Smooth muscle cell of the brain vasculature (primary cell): ENCODE measurements at regions not wholly inside any gene's neighbourhood (a gene's known extent, or its start where the extent isn't known, plus 50 kb on each side); places are given as distances from the start of the nearest gene placed in this dataset.
"Not testable (repeated sequence)": the region's sequence is repeated elsewhere in the genome, so short reads cannot be mapped to it uniquely, and the experiment has no call there.

Experiments used
- DNase-seq: peaks from one replicate; pipeline ENCODE4 v3.0.0-alpha.2; 2012; ENCODE audit warnings: low read depth, low spot score

DNA sequence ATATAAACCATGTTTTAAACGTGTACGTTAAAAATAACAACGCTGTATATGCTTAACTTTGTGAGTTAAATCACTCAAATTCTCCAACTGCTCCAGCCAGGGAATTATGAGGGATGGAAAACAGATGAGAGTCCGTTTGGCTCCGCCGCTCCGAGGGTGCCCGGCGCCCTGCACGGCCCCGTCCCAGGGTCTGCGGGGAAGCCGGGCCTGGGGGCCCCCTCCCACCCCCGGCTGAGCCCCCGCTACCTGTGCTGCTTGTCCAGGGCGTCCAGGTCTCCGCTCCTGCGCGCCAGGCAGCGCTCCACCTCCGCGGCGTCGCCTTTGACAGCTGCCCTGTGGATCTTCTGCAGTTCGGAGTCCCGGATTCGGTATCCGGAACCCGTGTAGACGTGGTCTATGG lies 415.5 kb downstream of the FOXD4L4 start:
- DNase-seq, result not testable (repeated sequence)

GRCh38 chr9:66153021-66153725 lies 416.2 kb downstream of the FOXD4L4 start:
- peak; percentile 2 for DNase-seq

- not testable (repeated sequence) for DNase-seq
Observed at GRCh38 chr9:66153971-66154691, 417.2 kb downstream of the FOXD4L4 start.

- DNase-seq, result not testable (repeated sequence)
Observed at GRCh38 chr9:66182316-66182715, 445.4 kb downstream of the FOXD4L4 start.

DNA sequence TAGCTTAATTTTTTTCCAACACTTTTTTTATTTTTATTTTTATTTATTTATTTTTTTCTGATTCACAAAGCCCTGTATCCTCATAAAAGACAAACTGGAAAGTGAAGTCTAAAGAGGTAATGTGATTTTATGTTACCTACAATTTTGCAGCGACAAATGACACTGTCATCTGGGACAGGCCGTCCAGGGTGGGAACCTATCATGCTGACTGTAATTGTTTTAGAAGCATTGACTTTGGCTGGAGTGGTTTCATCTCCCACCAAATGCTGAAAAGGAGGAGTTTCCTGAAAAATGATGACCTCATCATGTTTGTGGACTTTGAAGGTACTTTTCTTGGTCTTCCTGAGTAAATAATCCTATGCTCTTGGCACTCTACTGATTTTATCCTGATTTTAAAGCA lies 446.7 kb downstream of the FOXD4L4 start:
- DNase-seq, result not testable (repeated sequence)

DNA sequence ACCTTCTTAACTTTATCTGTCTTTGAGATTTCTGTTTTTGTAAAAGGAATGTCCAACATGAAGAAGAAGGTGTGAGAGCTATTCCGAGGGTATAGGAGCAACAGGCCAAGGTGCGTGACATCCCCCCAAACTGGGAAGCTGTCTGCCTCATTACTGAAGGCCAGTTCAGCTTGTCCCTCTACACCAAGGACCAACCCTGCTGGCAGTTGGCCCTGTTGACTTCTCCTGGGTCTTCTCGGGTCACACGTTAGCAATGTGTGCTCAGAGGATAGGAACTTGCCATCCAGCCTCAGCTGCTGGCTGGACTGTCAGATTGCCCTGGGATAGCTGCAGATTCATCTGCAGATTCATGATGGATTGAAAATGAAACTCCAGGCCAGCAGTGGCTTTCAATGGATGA lies 460.3 kb downstream of the FOXD4L4 start:
- not testable (repeated sequence) for DNase-seq

DNA sequence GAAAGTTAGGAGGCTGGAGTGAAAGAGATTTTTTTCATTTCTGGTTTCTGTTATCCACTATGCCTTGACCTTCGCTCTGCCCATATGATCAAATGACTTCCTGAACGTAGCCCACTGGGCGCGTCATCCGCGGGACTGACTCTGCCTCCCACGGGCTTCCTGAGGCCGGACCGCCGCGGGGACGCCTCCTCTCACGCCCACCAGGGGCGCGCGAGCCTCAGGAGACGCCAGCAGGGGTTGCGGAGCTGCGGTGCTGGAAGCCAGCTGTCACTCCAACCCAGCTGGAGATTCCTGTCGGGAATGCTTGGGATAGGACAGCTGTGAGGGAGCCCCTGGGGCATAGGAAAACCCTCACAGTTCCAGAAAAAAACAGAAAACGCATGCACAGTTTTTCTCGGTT lies 461.5 kb downstream of the FOXD4L4 start:
- DNase-seq, result not testable (repeated sequence)

DNA sequence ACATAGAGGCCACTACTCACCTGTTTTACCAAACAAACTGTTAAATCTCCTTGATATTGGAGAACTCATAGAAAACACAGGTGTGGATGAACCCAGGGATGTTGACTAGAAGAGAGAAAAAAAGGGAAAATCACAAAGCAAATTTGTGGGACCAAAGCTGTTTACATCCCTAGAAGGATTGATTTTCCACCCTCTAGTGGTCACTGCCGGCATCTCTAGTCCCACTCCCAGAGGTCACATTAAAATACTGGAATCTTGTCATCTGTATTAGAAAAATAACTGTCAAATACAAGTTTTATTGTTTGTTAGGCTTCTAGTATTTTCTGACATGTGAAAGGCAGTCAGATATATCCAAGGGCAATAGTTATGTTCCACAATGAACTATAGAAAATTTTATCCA lies 469.7 kb downstream of the FOXD4L4 start:
- not testable (repeated sequence) for DNase-seq

DNA sequence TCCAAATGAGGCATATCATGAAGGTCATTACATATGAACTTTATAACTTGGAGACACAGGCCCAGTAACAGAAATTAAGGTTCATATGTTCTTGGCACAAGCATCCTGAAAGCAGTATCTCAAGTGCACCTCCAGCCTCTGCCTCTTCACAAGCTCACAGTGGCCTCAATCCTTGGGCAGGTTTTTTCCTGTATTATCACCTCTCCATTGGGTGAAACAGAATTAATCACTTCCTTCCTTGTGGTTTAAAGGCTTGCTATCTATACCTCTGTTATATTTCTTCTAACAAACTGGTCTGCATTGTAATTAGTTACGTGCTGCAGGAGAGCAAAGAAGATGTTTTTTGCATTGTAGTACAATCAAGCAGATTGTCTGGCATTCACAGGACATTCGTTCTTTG lies 471.0 kb downstream of the FOXD4L4 start:
- not testable (repeated sequence) for DNase-seq

DNA sequence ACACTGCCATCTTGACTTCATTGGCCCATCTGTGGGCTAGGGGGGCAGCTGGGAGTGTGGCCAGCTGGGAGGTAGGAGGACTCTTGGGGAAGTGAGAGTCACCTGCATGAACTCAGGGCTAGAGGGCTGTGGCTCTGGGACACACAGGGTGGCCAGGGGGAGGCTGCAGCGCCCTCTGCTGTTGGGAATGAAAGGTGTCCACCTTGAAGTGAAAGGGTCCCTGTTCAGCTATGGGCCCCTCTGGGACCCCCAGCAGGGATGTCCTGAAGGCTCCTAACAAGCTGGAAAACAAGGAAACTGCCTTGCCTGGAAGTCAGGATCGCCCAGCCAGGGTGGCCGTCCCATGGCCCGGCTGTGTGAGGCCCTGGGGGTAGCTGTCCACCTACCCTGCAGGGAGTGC lies 507.8 kb downstream of the FOXD4L4 start:
- not testable (repeated sequence) for DNase-seq

GRCh38 chr9:66245481-66245880 lies 508.5 kb downstream of the FOXD4L4 start:
- not testable (repeated sequence) for DNase-seq

DNA sequence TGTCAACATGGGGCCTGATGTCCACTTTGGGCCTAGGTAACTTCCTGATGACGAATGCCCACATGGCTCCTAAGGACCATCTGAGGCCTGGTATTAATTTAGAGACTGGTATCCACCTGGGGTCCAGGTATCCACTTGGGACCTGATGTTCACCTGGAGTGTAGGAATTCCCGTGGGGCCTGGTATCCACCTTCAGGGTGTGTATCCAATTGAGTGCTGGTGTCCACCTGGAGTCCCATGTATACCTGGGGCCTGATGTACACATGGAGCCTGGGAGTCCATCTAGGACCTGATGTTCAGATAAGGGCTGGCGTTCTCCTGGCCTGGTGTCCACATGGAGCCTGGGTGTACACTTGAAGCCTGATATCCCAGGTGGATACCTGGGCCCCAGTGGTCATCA lies 520.6 kb downstream of the FOXD4L4 start:
- DNase-seq, result not testable (repeated sequence)

- not testable (repeated sequence) for DNase-seq
Observed at GRCh38 chr9:66261576-66261975, 524.6 kb downstream of the FOXD4L4 start.

- DNase-seq, result not testable (repeated sequence)
Observed at GRCh38 chr9:66263621-66264020, 526.7 kb downstream of the FOXD4L4 start.

DNA sequence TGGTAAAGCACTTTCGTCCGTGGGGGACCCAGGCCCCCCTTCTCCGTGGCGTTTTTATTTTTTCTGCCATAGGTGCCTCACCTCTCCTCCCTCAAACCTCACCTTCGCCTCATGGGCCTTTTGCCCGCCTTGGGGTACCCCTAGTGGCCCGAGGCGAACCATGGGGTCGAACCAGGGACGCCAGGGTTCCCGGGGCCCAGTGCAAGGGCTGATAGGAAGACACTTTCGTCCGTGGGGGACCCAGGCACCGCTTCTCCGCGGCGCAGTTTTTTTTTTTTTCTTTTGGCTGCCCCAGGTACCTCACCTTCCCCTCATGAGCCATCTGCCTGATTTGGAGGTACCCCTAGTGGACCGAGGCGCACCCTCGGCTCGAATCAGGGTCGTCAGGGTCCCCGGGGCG lies 527.8 kb downstream of the FOXD4L4 start:
- not testable (repeated sequence) for DNase-seq

DNA sequence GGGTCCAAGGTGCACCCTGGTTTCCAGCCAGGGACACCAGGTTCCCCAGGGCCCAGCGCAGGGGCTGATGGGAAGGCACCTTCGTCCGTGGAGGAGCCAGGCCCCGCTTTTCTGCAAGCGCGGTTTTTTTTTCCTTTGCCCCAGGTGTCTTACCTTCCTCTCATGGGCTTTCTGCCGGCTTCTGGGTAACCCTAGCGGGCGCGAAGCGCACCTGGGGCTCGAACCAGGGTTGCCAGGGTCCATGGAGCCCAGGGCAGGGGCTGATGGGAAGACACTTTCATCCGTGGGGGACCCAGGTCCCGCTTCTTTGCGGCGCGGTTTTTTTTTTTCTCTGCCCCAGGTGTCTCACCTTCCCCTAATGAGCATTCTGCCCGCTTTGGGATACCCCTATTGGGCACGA lies 529.3 kb downstream of the FOXD4L4 start:
- DNase-seq, result not testable (repeated sequence)

GRCh38 chr9:66266856-66267430 lies 530.0 kb downstream of the FOXD4L4 start:
- DNase-seq, result not testable (repeated sequence)

GRCh38 chr9:66267684-66268083 lies 530.7 kb downstream of the FOXD4L4 start:
- DNase-seq, result not testable (repeated sequence)

GRCh38 chr9:66269024-66269423 lies 532.1 kb downstream of the FOXD4L4 start:
- not testable (repeated sequence) for DNase-seq

- not testable (repeated sequence) for DNase-seq
Observed at GRCh38 chr9:66269783-66270182, 532.8 kb downstream of the FOXD4L4 start.

GRCh38 chr9:66278809-66279208 lies 541.9 kb downstream of the FOXD4L4 start:
- not testable (repeated sequence) for DNase-seq
